ENCODE measurements at regions not wholly inside any gene's neighbourhood (a gene's known extent, or its start where the extent isn't known, plus 50 kb on each side); places are given as distances from the start of the nearest gene placed in this dataset.

- DNase-seq: no peak
Measured at GRCh38 chr13:107067381-107067780, 499.4 kb upstream of the ARGLU1 start.

DNA sequence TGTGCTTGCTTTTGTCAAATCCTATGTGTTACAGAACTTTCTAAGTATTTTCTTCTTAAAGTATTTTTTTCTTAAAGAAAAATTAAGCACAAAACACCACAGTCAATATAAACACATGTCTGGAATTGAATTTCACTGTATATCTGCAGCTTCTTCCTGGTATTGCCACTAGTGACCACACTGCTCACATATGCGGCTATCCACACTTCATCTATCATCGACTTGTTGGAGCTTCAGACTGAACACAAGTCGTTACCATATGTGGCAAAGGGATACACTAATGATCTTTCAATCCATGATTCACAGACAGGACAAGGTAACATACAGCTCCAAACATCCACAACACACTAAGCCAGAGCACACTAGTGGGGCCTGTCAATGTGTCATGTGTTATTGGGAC is 498.4 kb upstream of the ARGLU1 start:
- no peak for DNase-seq

- DNase-seq: no peak
Measured at GRCh38 chr13:107065036-107065435, 497.1 kb upstream of the ARGLU1 start.

DNA sequence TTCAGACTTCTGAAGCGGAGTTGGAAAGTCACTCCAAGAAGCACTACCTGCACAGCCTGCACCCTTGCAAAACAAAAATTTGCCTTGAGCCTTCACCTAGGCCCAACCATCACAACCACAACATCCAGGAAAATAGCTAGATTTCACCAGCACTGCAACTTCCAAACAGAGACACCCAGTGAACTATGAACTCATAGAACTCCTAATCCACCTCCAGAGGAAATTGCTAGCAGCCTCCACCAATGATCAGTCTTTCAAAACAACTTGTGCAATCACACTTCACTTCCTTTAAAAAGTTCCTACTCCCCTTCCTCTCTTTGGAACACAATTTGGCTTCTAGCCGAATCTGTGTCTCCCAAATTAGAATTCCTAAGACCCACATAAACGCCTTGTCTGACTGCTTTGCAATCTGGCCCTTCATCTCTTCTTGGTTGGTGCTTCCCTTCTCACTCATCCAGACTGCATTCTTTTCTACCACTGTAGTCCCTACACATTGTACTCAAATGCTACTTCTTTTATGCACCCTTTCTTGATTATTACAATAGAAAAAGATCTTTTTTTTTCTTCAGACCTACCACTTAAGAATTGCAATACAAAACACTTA is 489.2 kb upstream of the ARGLU1 start:
- no peak for DNase-seq

DNA sequence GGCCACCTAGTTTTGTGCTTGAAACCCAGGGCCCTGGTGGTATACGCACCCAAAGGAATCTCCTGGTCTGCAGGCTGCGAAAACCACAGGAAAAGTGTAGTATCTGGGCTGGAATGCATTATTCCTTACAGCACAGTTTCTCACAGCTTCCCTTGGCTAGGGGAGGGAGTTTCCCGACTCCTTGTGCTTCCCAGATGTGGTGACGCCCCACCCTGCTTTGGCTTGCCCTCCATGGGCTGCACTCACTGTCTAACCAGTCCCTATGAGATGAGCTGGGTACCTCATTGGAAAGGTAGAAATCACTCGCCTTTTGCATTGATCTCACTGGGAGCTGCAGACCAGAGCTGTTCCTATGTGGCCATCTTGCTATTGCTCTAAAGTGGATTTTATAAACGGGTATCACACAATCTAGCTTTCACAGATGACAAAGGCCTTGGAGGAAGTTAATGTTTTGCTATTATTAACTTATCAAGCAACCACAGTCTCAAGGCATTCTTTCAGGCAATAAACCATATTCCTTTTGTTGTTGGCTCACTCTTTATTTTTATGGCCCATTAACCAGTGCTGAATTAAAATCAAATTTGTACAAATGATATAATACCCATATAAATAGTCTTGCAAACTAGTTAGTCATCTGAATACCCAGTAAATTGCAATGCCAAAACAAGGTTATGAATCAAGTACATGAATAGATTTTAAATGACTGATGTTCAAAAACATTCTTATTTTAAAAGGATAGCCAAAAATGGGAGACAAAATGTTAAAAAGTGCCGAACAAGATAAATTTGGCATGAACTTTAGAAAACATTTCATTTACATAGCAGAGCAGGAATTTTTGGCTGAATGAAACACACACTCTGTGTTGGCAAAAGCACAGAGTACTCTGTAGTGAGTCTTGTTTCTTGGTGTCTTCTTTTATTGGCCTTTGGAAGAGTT is 475.4 kb upstream of the ARGLU1 start:
- DNase-seq: no peak

DNA sequence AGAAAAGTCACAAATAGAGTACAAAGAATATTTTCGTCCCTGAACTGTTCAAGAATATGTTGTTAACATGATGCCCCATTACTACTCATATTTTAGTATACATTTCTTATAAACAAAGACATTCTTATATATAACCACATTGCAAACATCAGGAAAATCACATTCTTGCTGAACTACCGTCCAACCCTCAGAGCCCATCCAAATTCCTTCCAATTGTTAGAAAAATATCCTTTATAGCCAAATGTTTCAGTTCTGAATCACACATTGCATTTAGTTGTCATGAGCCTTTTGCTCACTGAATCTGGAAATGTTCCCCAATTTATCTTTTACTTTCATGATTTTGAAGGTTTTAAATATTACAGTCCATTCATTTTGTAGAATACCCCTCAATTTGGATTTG is 467.8 kb upstream of the ARGLU1 start:
- DNase-seq: no peak

DNA sequence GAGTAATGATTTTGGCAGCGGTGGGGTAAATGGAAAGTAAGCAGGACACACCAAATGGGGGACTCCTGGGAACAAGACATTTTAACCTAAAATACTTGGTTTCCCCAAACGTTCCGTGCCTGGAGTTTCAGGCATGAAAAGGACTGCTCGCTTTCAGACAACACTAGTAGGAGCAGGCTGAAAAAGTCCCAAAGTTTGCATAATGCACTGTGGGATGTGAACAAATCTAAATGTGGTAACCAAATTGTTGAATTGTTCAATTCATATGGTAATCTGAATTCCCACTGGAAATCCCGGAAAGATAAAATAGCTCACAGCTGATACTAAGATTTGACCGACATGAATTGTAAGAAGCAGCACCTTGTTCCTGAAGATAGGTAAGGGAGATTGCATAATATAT is 467.2 kb upstream of the ARGLU1 start:
- no peak for DNase-seq

GRCh38 chr13:107034236-107034872 is 466.4 kb upstream of the ARGLU1 start:
- DNase-seq: no peak

DNA sequence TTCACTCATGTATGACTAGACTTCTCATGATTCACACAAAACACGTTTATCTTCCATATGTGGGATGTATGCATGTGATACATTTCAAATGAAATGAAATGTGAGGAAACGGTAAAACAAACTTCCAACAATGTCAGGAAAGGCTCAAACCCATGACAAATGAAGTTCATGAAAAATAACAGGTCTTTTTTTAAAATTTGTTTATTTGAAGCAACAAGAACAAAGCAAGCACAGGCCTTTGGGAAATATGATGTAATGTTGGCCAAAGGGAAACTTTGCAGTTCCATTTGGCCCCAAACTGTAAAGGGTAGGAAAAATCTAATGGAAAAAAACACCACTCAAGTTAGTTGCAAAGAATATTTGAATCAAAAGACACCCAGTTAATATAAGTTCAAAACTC is 463.8 kb upstream of the ARGLU1 start:
- no peak for DNase-seq

GRCh38 chr13:107028751-107029150 is 460.8 kb upstream of the ARGLU1 start:
- DNase-seq: no peak

DNA sequence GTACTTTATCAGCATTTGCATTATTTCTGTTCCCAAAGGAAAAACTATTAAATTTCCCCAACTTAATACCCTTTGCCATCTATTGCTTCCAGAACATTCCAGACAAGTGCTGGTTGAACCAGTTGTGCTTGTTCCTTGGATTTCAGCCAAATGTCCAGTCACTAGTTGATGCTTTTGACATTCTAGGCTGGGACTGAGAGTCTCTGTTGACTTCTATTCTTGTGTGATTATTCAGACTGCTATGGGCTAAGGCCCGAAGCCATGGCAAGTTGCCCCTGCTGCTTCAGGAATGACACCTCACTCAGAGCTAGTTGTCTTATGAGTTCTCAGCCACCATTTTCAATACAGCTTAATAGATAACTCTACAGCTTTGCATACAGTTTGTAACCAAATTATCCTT is 458.1 kb upstream of the ARGLU1 start:
- DNase-seq: no peak

DNA sequence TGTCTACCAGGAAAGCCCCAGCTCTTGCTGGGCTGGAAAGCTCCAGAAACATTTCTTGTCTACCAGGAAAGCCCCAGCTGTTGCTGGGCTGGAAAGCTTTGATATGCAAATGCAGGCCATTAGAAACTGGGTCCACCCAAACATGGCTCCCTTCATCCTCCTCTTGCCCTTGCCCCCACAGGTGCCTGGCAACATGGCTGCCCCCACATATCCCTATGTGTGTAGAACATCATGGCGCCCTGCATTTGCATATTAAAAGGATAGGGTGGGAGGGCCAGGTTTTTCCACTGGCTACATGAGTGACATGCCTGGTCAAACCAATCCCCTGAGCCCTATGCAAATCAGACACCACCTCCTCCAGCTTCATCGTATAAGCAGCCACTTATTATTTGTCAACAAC is 455.4 kb upstream of the ARGLU1 start:
- DNase-seq: no peak

- no peak for DNase-seq
Measured at GRCh38 chr13:107020393-107020792, 452.5 kb upstream of the ARGLU1 start.

DNA sequence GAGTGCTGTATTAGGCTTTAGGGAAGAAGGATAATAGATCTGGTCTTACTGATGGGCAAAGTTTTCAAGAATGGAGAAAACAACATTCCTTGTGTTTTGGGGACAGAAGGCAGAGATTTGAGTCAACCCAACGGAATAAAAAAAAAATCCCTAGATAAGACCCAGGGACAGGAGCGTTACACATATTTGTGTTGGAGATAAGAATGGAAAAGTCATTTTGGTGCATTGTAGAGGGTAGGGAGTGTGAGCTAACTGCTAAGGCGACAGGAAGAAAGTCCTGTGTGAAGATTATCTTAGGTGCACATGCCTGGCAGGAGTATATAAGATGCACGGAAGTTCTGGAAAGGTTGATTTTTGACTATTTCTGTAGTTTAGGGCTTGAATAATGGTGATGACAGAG is 450.3 kb upstream of the ARGLU1 start:
- no peak for DNase-seq

DNA sequence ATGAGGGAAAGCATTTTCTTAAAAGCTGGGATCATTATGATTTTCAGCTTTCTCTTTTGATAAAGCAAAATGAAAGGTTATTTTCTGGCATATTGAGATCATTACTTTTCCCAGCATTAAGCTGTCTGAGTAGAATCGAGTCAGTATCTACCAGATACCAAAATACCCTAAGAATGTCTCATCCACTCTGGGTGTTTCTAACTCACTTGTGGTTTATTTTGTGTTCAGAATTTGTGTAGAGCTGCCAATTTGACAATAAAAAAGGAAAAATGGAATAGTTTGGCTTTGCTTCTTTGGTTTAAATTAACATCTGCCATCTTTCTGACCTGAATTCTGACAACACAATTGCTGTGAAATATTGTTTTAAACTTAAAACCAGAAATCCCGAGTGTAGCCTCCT is 438.7 kb upstream of the ARGLU1 start:
- DNase-seq: no peak

DNA sequence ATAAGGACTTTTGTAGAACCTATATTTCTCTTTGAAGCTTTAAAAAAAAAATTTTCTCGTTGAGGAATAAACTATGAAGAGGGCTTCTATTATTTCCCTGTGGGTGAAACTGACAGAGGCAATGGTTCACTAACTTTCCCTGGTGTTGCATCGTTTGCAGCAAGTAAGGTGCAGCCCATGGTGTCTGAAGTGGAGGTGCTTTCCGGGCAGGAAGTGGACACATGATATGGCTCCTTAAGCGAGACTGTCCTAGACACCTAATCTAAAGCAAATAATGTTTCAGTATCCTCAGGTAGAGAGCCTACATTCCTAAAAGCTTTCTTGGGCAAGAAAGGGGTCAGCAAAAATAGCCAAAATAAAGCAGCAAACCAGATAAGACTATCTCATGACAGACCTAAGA is 437.6 kb upstream of the ARGLU1 start:
- DNase-seq: no peak

DNA sequence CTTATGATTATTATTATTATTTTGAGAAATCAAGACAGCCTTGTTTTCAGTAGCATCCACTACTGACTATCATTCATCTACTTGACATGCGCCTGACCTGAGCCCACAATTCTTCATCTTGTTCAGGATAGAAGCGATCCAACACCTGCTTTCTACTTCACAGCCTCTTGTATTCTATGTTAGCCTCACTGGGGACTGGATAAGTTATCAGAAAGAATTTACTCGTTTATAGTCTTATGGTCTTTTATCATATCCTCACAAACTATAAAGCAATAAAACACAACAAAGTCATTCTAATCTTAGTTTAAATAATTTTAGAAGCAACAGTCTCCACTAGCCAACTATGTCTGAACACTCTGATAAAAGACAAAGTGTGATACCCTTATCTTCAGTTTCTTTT is 436.0 kb upstream of the ARGLU1 start:
- no peak for DNase-seq

DNA sequence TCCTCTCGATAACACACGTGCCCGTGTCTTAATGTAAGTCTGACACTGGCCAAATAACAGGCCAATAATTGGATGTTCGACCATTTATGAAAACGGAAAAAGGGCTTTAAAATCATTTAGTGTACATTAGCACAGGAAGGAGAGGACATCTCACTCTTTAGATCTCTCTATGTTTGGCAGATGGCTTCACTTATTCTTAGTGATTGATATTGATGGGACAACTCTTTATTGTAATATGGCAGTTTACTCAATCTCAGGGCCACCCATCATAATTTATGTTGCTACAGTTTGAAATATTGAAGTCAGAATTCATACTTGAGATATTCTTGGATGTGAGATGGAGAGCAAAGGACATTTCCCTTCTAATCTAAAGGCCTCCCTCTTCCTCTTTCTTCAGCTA is 430.7 kb upstream of the ARGLU1 start:
- DNase-seq: no peak

- DNase-seq: no peak
Measured at GRCh38 chr13:106997696-106998095, 429.8 kb upstream of the ARGLU1 start.

GRCh38 chr13:106996867-106997618 is 429.1 kb upstream of the ARGLU1 start:
- DNase-seq: no peak

- no peak for DNase-seq
Measured at GRCh38 chr13:106990594-106990993, 422.7 kb upstream of the ARGLU1 start.

DNA sequence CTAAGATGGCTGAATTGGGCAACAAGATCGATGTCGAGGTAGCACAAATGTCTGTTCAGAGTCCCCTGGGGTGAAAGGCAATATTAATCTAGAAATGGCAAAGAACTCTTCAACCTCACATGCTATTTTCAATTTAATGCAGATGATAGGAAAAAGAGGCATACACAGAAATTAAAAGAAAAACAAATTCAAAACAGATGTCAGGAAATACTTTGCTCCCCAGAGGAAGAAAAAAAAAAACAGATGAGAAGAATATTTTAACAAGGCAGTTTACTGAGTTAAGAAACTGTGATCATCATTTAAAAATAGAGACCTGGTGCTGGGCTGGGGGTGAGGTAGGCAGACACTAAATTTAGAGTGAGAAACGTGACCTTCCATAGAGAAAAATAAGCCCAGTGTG is 421.9 kb upstream of the ARGLU1 start:
- no peak for DNase-seq

GRCh38 chr13:106987427-106987785 is 419.5 kb upstream of the ARGLU1 start:
- no peak for DNase-seq
